ENCODE measurements at regions not wholly inside any gene's neighbourhood (a gene's known extent, or its start where the extent isn't known, plus 50 kb on each side); places are given as distances from the start of the nearest gene placed in this dataset.

- Histone ChIP-seq H3K36me3 (ENCODE audit: control insufficient read depth, insufficient read depth, low read length) (no peaks in the 10 kb centered on the region), H3K4me3 (replicated peaks; ENCODE audit: low read depth, low read length) (no peak overlapping the region), H3K27me3 (replicated peaks; ENCODE audit: control insufficient read depth, insufficient read depth, low read length) (no peaks in the 10 kb centered on the region; the same call in 1 of the 2 replicates)
- DNase-seq (ENCODE audit: extremely low read depth, insufficient read length): no peak
- TF ChIP-seq, protein P1, sequence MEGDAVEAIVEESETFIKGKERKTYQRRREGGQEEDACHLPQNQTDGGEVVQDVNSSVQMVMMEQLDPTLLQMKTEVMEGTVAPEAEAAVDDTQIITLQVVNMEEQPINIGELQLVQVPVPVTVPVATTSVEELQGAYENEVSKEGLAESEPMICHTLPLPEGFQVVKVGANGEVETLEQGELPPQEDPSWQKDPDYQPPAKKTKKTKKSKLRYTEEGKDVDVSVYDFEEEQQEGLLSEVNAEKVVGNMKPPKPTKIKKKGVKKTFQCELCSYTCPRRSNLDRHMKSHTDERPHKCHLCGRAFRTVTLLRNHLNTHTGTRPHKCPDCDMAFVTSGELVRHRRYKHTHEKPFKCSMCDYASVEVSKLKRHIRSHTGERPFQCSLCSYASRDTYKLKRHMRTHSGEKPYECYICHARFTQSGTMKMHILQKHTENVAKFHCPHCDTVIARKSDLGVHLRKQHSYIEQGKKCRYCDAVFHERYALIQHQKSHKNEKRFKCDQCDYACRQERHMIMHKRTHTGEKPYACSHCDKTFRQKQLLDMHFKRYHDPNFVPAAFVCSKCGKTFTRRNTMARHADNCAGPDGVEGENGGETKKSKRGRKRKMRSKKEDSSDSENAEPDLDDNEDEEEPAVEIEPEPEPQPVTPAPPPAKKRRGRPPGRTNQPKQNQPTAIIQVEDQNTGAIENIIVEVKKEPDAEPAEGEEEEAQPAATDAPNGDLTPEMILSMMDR (IDR thresholded peaks at IDR 0.05; ENCODE audit: insufficient read depth, low read length, poor library complexity, severe bottlenecking): no peak
Measured at GRCh38 chr7:69465262-69465661, 133.0 kb upstream of the AUTS2 start.

GRCh38 chr7:69467826-69468225 is 130.4 kb upstream of the AUTS2 start:
- DNase-seq (ENCODE audit: extremely low read depth, insufficient read length): no peak
- TF ChIP-seq, protein P1 (IDR thresholded peaks at IDR 0.05; ENCODE audit: insufficient read depth, low read length, poor library complexity, severe bottlenecking): no peak
- Histone ChIP-seq H3K4me3 (replicated peaks; ENCODE audit: low read depth, low read length) (no peak overlapping the region), H3K27me3 (replicated peaks; ENCODE audit: control insufficient read depth, insufficient read depth, low read length) (no peaks in the 10 kb centered on the region), H3K36me3 (ENCODE audit: control insufficient read depth, insufficient read depth, low read length) (no peaks in the 10 kb centered on the region)

GRCh38 chr7:69476416-69476815 is 121.9 kb upstream of the AUTS2 start:
- no peak overlapping the region for H3K4me3 ChIP-seq (replicated peaks; ENCODE audit: low read depth, low read length)
- no peak for DNase-seq (ENCODE audit: extremely low read depth, insufficient read length)
- TF ChIP-seq, protein P1 (IDR thresholded peaks at IDR 0.05; ENCODE audit: insufficient read depth, low read length, poor library complexity, severe bottlenecking): no peak

DNA sequence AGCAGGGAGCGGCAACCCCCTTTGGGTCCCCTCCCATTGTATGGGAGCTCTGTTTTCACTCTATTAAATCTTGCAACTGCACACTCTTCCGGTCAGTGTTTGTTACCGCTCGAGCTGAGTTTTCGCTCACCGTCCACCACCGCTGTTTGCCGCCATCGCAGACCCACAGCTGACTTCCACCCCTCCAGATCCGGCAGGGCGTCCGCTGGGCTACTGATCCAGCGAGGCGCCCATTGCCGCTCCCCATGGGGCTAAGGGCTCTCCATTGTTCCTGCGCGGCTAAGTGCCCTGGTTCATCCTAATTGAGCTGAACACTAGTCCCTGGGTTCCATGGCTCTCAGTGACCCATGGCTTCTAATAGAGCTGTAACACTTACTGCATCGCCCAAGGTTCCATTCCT is 115.6 kb upstream of the AUTS2 start:
- TF ChIP-seq, protein P1 (IDR thresholded peaks at IDR 0.05; ENCODE audit: insufficient read depth, low read length, poor library complexity, severe bottlenecking): no peak
- no peak for DNase-seq (ENCODE audit: extremely low read depth, insufficient read length)

More at GRCh38 chr7:69476416-69476815, 121.9 kb upstream of the AUTS2 start:
- Histone ChIP-seq H3K27me3 (replicated peaks; ENCODE audit: control insufficient read depth, insufficient read depth, low read length) (no peaks in the 10 kb centered on the region; the same call in 1 of the 2 replicates), H3K36me3 (ENCODE audit: control insufficient read depth, insufficient read depth, low read length) (no peaks in the 10 kb centered on the region)

GRCh38 chr7:69489533-69489932 is 108.7 kb upstream of the AUTS2 start:
- no peaks in the 10 kb centered on the region for H3K27me3 ChIP-seq (replicated peaks; ENCODE audit: control insufficient read depth, insufficient read depth, low read length)
- no peak for DNase-seq (ENCODE audit: extremely low read depth, insufficient read length)
- H3K4me3 ChIP-seq (replicated peaks; ENCODE audit: low read depth, low read length): no peak overlapping the region
- TF ChIP-seq, protein P1 (IDR thresholded peaks at IDR 0.05; ENCODE audit: insufficient read depth, low read length, poor library complexity, severe bottlenecking): no peak
- H3K36me3 ChIP-seq (ENCODE audit: control insufficient read depth, insufficient read depth, low read length): no peaks in the 10 kb centered on the region

More for the DNA sequence above, 115.6 kb upstream of the AUTS2 start:
- H3K4me3 ChIP-seq (replicated peaks; ENCODE audit: low read depth, low read length): no peak overlapping the region
- no peaks in the 10 kb centered on the region; the same call in 1 of the 2 replicates for H3K27me3 ChIP-seq (replicated peaks; ENCODE audit: control insufficient read depth, insufficient read depth, low read length)
- no peaks in the 10 kb centered on the region for H3K36me3 ChIP-seq (ENCODE audit: control insufficient read depth, insufficient read depth, low read length)

- Histone ChIP-seq H3K27me3 (replicated peaks; ENCODE audit: control insufficient read depth, insufficient read depth, low read length) (no peaks in the 10 kb centered on the region), H3K4me3 (replicated peaks; ENCODE audit: low read depth, low read length) (no peak overlapping the region), H3K36me3 (ENCODE audit: control insufficient read depth, insufficient read depth, low read length) (no peaks in the 10 kb centered on the region)
- TF ChIP-seq, protein P1 (IDR thresholded peaks at IDR 0.05; ENCODE audit: insufficient read depth, low read length, poor library complexity, severe bottlenecking): no peak
- DNase-seq (ENCODE audit: extremely low read depth, insufficient read length): no peak
Measured at GRCh38 chr7:69498671-69499070, 99.6 kb upstream of the AUTS2 start.

Data from GM06990 (cell line).